ENCODE measurements at regions not wholly inside any gene's neighbourhood (a gene's known extent, or its start where the extent isn't known, plus 50 kb on each side); places are given as distances from the start of the nearest gene placed in this dataset.

DNA sequence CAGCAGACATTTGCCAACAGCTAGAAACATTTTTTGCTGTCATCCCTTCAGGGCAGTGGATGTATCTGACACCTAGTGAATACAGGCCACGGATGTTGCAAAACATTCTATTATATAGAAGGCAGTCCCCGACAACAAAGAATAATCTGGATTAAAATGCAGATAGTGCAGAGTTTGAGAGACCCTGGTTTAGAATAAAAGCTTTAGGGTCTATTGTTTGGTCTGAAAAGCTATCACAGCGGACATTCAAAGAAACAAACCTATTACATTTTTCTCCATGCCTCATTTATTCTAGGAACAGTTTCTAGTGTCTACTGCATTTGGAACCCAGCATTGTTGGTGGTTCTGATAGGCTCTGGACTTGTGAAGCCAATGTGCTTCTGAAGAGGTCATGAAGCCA, 316.3 kb downstream of the TGFB2 start (continued):
- TF ChIP-seq HDAC6 (IDR thresholded peaks at IDR 0.05; ENCODE audit: low read depth, low read length) = no peak
